GM21825 (cell line): ENCODE measurements at regions not wholly inside any gene's neighbourhood (a gene's known extent, or its start where the extent isn't known, plus 50 kb on each side); places are given as distances from the start of the nearest gene placed in this dataset.

Experiments used
- ATAC-seq: cut with Tn5 transposase; IDR thresholded peaks from one replicate; pipeline ENCODE4 v1.9.1; 2021; ENCODE audit warnings: mild to moderate bottlenecking, moderate library complexity; ENCODE audit not compliant: unreplicated experiment

DNA sequence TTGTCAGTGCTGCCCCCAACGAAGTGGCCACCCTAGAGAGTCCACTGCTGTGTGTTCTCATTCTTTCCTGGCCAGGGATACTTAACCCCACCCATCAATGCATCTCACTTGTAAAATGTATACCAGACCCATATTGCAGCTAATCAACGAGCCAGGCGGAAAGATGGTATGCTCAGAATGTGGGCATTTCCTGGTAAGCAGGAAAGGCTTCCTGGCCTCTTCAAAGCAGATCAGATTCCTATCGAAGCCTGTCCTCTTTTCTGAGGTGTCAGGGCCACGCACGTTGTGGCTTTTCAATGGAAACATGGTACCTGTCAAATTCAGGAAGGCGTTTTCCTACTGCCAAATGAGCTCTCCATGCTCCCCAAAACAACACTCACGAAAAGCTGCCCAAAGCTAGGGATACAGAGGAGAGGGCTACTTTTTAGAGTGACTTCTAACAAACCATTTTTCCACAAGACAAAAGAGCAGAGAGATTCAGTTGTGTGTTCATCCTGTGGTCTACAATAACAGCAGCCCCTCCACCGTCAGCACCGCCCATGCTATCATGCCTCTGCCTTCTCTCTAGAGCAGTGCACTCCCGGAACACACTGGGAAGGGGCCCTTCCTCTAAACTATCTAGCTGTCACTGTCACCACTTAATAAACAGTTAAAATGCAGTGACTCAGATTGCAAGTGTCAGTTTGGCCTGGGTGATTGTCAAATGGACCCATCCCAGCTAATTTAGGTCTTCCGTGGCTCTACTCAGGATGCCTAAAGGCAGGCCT is 535.1 kb downstream of the RNF144A start:
- ATAC-seq = no peak

GRCh38 chr2:7454592-7454991 is 537.4 kb downstream of the RNF144A start:
- ATAC-seq = no peak

- ATAC-seq = no peak
Measured at GRCh38 chr2:7456762-7457161, 539.5 kb downstream of the RNF144A start.

GRCh38 chr2:7458066-7458465 is 540.9 kb downstream of the RNF144A start:
- no peak for ATAC-seq

DNA sequence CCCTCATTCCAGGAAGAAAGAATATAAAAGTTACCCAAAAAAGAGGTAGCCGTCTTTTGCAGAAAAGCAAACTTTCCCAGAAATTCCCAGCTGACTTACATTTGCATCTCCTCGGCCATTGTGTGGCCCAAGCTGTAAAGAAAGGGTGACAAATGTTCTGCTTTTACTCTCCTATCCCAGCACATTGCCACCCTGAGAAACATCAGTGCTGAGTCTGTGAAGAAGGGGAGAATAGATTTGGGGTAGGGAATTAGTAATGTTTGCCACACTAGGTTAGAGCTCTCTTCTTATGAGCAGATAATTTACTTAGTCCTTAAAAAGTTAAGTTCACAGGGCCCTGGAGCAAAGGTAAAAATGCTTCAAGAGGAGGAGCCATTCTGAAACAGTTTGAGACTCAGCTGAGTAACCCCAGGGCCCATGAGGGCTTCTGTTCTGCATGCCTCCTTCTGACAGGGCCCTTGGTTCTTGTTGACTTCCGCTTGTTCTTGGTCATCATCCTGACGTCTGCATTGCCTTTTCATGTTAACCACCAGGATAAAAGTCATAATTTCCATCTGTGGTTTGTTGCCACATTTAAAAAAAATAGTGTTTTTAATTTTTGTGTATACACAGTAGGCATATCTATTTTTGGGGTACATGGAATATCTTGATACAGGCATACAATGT is 550.7 kb downstream of the RNF144A start:
- ATAC-seq = no peak

GRCh38 chr2:7468448-7468828 is 551.2 kb downstream of the RNF144A start:
- ATAC-seq = no peak

GRCh38 chr2:7468955-7469354 is 551.7 kb downstream of the RNF144A start:
- ATAC-seq = no peak

GRCh38 chr2:7471185-7471584 is 554.0 kb downstream of the RNF144A start:
- no peak for ATAC-seq

DNA sequence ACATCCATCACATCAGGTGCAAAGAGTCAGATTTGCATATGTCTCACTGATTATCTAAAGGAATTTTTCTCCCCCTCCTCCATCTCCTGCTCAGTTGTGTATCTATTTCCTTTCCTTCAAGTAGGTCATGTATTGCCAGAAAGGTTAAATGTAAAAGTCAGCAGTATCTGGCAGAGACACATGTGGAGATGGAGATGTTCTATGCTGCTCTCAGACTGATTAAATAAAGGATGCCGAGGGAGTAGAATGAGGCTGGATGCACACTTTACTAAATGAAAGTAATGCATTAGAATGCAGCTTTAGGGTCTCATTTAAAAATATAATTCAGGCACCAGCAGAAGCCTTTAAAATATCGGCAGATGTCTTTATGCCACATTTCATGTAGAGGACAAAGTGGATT is 555.3 kb downstream of the RNF144A start:
- no peak for ATAC-seq

DNA sequence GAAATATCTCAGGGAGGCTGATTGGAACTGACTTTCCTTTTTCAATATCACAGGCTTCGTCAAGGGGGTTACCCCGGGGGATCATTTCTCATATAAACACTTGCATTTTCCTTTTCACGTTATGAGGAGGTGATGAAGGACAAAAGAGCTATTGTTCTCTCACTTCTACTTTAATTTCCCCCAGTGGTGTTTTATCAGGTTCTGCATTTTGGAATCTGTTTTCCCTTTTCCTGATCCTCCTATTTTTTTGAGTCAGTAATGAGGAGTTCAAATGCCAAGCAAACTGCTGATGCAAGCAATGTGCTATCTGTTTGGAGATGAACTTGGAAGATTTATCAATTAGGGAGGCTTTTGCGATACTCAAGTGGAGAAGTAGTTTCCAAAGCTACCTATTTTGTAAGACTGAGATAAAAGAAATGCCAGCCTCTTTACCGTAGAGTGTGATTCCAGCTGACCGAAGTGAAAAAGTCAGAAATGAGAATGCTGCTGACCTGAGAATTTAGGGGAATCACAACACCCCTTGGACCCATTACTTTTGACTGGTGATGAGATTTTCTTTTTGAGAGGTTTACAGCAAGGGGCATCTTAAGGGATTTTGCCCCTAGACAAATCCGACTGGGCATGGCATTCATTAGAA is 556.0 kb downstream of the RNF144A start:
- no peak for ATAC-seq

DNA sequence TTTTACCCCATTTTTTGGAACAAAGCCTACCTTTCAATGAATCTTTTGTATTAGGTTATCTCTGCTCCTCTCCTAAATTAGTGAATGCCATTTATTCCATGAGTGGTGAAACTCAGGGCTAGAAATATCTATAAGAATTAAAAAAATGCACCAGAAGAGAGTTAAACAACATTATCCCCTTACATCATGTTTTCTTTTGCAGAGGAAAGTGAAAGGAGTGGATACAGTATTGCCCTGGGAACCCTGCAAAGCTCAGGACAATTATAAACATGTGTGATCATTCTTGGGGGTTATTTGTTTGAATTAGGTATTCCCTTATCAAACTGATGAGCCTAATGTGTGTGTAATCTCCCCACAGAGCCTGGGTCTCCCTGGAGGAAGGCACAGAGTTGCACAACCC is 559.2 kb downstream of the RNF144A start:
- no peak for ATAC-seq

GRCh38 chr2:7479603-7480002 is 562.4 kb downstream of the RNF144A start:
- ATAC-seq = no peak

- no peak for ATAC-seq
Measured at GRCh38 chr2:7480431-7480830, 563.2 kb downstream of the RNF144A start.

- no peak for ATAC-seq
Measured at GRCh38 chr2:7490672-7491071, 573.5 kb downstream of the RNF144A start.

DNA sequence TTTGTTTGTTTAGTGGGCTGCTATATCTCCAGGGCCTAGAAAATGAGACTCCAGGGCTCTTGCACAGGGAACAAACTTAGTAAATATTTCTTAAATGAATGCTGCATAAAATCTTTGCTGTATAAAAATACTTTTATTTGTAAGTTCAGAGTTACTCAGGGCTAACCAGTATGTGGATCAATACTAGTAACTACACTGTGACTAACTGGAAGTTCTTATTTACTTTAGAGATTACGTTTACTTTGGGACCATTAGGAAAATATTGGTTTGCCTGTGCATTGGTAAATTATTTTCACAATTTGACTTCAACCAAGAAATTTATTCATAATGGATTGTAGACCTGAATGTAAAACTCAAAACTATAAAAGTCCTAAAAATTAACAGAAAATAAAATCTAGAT is 575.5 kb downstream of the RNF144A start:
- ATAC-seq = no peak

- no peak for ATAC-seq
Measured at GRCh38 chr2:7497178-7497577, 580.0 kb downstream of the RNF144A start.

GRCh38 chr2:7499018-7499417 is 581.8 kb downstream of the RNF144A start:
- no peak for ATAC-seq

DNA sequence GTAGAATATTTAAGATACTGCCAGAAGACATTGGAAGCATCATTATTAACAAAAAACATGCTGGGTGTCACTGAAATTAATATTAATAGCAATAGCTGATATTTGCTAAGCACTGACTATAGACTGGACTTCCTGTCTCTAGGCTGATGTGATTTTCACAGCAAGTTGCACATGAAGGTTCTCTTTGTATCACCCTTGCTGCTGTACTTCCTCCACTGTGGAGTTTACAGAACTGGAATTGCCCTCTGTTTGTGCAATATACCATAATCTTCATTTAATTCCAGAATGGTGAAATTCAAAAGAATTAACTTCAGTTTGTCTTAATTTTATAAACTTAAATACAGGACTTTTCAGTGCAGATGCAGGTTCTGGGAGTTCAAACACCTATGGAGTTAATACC is 585.1 kb downstream of the RNF144A start:
- ATAC-seq = no peak

DNA sequence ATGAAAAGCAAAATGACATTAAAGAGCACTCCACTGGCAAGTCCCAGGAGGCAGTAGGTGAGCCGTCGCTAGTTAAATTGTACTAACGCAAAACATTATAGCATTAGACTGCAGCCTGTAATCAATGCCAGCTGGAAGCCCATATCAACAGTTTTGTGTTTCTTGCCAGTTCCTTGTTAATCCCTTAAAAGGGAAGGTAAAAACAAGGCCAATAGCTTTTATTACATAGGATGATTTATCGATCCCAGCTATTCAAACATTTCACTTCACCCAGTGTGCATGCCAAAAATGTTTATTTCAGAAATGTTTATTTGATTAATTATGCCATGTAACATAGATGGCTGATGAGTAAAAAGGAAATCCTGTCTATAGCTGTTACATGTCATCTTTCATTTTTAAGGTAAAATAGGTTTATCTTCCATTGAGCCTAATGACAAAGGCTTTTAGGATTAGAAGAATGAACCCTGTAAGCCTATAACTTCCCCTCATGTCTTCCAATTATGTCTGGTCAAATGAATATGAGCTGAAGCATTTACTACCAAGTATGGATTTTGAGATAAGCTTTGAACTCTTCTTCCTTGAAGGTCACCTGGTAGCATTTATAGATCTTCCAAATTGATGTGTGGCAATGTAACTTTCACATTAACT is 591.2 kb downstream of the RNF144A start:
- no peak for ATAC-seq

GRCh38 chr2:7510353-7510752 is 593.1 kb downstream of the RNF144A start:
- ATAC-seq = no peak

DNA sequence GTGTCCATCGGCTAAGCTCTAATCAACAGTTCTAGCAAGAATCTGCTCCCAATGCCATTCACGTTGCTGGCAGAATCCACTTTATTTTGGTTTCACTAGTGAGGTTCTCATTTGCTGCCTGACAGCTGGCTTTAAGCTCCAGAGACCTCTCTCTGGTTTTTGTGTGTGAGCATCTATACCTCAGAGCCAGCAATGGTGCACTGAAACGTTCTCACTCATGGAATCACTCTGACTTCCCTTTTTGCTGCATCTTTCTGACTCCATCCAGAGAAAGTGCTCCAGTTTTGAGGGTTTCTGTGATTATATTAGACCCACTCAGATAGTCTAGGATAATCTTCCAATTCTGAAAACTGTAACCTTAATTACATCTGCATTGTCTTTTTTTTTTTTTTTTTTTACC is 596.6 kb downstream of the RNF144A start:
- ATAC-seq = no peak

- ATAC-seq = no peak
Measured at GRCh38 chr2:7515327-7515726, 598.1 kb downstream of the RNF144A start.
